MM.1S (cell line): ENCODE measurements at regions not wholly inside any gene's neighbourhood (a gene's known extent, or its start where the extent isn't known, plus 50 kb on each side); places are given as distances from the start of the nearest gene placed in this dataset.

Experiments used
- EZH2 ChIP-seq: fragments of 300-600 bp; sonication (generic); optimal IDR thresholded peaks from 2 replicates; pipeline ENCODE3; 2017; ENCODE audit warnings: low read depth, mild to moderate bottlenecking, antibody characterized with exemption, low read length, mixed read lengths
- EZH2phosphoT487 ChIP-seq: fragments of 300-600 bp; sonication (generic); IDR thresholded peaks from 2 replicates; pipeline ENCODE4 v1.6.1; 2018; ENCODE audit warnings: antibody characterized with exemption, low read length
- TF ChIP-seq, protein P1 (sequence below): fragments of 300-600 bp; sonication (generic); IDR thresholded peaks from 2 replicates; pipeline ENCODE4 v1.5.1; 2016; ENCODE audit warnings: antibody characterized with exemption, low read length, mixed read lengths

GRCh38 chr22:34722901-34723300 lies 343.1 kb upstream of the ISX start:
- TF ChIP-seq, protein P1, sequence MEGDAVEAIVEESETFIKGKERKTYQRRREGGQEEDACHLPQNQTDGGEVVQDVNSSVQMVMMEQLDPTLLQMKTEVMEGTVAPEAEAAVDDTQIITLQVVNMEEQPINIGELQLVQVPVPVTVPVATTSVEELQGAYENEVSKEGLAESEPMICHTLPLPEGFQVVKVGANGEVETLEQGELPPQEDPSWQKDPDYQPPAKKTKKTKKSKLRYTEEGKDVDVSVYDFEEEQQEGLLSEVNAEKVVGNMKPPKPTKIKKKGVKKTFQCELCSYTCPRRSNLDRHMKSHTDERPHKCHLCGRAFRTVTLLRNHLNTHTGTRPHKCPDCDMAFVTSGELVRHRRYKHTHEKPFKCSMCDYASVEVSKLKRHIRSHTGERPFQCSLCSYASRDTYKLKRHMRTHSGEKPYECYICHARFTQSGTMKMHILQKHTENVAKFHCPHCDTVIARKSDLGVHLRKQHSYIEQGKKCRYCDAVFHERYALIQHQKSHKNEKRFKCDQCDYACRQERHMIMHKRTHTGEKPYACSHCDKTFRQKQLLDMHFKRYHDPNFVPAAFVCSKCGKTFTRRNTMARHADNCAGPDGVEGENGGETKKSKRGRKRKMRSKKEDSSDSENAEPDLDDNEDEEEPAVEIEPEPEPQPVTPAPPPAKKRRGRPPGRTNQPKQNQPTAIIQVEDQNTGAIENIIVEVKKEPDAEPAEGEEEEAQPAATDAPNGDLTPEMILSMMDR = no peak
- TF ChIP-seq EZH2 (no peak), EZH2phosphoT487 (no peak)
